ENCODE measurements at regions not wholly inside any gene's neighbourhood (a gene's known extent, or its start where the extent isn't known, plus 50 kb on each side); places are given as distances from the start of the nearest gene placed in this dataset.

- TF ChIP-seq CTCF (IDR thresholded peaks at IDR 0.05) (no peak), EP300 (IDR thresholded peaks at IDR 0.05; ENCODE audit: borderline replicate concordance in 1 of 2, low read depth in 1 of 2, low read length in 1 of 2) (no peak), RFX5 (IDR thresholded peaks at IDR 0.05; ENCODE audit: low read length) (no peak), ZBTB33 (IDR thresholded peaks at IDR 0.05; ENCODE audit: borderline replicate concordance, low read depth) (no peak), GABPA (IDR thresholded peaks at IDR 0.05; ENCODE audit: low read depth) (no peak), YY1 (IDR thresholded peaks at IDR 0.05; ENCODE audit: low read depth) (no peak), TAF1 (IDR thresholded peaks at IDR 0.05; ENCODE audit: borderline replicate concordance, low read depth, low read length) (no peak), RCOR1 (IDR thresholded peaks at IDR 0.05; ENCODE audit: low read length) (no peak), MAX (IDR thresholded peaks at IDR 0.05; ENCODE audit: low read depth) (no peak), POLR2AphosphoS5 (IDR thresholded peaks at IDR 0.05; ENCODE audit: low read depth, low read length) (no peak), JUND (IDR thresholded peaks at IDR 0.05) (no peak), MEF2A (IDR thresholded peaks at IDR 0.05; ENCODE audit: borderline replicate concordance, low read depth) (no peak)
- TF ChIP-seq, protein P1, sequence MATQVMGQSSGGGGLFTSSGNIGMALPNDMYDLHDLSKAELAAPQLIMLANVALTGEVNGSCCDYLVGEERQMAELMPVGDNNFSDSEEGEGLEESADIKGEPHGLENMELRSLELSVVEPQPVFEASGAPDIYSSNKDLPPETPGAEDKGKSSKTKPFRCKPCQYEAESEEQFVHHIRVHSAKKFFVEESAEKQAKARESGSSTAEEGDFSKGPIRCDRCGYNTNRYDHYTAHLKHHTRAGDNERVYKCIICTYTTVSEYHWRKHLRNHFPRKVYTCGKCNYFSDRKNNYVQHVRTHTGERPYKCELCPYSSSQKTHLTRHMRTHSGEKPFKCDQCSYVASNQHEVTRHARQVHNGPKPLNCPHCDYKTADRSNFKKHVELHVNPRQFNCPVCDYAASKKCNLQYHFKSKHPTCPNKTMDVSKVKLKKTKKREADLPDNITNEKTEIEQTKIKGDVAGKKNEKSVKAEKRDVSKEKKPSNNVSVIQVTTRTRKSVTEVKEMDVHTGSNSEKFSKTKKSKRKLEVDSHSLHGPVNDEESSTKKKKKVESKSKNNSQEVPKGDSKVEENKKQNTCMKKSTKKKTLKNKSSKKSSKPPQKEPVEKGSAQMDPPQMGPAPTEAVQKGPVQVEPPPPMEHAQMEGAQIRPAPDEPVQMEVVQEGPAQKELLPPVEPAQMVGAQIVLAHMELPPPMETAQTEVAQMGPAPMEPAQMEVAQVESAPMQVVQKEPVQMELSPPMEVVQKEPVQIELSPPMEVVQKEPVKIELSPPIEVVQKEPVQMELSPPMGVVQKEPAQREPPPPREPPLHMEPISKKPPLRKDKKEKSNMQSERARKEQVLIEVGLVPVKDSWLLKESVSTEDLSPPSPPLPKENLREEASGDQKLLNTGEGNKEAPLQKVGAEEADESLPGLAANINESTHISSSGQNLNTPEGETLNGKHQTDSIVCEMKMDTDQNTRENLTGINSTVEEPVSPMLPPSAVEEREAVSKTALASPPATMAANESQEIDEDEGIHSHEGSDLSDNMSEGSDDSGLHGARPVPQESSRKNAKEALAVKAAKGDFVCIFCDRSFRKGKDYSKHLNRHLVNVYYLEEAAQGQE (IDR thresholded peaks at IDR 0.05; ENCODE audit: low read depth, low read length) = no peak
These were observed 221.6 kb downstream of the STK31 start for GRCh38 chr7:23931633-23932032.

Measured in SK-N-SH (cell line).